ENCODE measurements at regions not wholly inside any gene's neighbourhood (a gene's known extent, or its start where the extent isn't known, plus 50 kb on each side); places are given as distances from the start of the nearest gene placed in this dataset.
"Not testable (repeated sequence)": the region's sequence is repeated elsewhere in the genome, so short reads cannot be mapped to it uniquely, and the experiment has no call there.

DNA sequence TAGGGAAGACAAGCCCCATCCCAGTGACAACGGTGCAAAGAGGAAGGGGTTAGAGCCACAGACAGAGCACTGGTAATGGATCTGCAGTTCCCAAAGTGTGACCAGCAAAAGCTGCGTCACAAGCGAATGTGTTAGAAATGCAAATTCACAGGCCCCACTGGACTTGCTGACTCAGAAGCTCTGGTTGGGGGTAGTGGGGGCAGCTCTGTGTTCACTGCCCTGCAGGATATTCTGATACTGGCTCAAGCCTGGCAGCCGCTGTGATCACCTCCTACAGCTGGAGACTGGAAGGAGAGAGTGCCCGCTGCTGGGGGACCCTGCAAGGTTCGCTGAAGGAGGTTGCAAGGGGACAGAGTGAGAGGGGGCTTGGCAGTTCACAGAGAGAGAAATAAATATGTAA is 179.7 kb upstream of the CDH4 start:
- DNase-seq = no peak

DNA sequence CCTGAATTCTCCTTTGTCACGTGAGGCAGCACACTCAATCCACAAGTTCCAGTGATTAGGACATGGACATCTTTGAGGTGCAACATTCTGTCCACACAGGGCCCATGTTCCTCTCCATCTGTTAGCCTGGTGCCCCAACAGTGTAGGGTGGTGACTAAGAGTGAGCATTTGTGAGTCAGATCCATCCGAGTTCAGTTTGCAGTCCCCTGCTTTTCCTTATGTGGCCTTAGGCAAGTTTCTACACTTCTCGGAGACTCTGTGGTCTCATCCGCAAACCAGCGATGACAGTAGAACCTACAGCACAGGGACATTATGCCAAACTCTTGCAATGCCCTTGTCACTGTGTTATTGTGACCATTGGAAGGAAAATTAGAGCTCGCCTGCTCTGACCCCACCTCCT is 178.7 kb upstream of the CDH4 start:
- no peak for DNase-seq

DNA sequence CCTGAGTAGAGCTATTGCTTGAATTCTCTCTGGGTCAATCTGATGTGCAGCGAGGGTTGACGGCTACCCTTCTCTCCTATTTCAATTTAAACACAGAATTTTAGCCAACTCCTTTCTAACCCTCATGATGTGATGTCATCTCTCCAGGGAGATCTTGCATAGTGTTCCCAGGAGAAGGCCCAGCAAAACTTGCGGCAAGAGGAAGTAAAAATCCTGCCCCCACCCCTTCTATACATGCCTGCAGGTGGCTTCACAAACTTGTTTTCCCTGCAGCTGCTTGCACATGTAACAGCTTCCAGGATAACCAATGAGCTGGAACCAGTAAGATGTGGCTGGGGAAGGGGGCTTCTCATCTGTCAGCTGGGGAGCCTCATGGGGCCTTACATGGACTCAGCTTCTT is 169.3 kb upstream of the CDH4 start:
- no peak for DNase-seq

DNA sequence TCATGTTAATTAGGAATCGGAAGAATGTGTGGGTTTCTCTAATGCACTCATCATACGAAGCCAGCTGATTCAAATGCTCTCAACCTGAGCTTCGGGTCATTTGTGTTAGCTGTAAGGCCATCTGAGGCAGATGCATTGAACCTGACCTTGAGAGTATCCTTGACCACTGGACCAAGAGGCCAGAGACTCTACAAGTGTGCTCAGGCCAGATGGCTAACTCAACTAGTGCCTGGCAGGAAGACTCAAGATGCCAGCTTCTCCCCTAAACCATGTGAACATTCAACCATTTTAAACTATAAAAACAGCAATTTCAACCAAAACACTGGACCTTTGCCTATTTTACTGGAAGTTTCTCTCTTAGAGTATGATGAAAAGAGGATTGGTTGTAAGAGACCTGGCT is 168.6 kb upstream of the CDH4 start:
- DNase-seq = no peak

DNA sequence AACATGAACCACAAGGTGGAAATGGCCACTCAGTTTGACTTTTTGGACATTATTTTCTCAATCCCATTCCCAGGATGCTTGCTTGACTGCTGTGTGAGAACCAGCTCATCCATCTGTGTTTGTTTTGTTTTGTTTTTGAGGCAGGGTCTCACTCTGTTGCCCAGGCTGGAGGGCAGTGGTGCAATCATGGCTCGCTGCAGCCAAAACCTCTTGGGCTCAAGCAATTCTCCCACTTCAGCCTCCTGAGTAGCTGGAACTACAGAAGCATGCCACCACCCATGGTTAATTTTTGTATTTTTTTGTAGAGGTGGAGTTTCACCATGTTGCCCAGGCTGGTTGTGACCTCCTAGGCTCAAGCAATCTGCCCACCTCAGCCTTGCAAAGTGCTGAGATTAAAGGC is 166.0 kb upstream of the CDH4 start:
- no peak for DNase-seq

DNA sequence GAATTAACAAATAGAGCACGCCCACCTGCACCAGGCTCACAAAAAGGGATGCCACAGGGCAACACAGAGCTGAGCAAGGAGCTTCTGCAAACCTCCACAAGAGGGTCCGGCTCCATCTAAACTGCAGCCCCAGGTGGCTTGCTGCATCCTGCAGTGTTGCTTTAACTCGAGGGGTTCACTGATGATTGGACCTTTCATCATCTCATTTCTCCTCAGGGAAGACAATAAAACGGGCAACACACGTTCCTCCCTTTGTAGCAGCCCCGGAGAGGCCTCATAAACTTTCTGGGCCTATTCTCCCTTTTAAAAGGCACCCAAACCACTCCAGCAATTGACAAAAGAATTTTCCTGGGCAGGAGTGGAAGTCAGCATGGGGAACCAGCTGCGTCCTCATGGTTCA is 161.5 kb upstream of the CDH4 start:
- no peak for DNase-seq

DNA sequence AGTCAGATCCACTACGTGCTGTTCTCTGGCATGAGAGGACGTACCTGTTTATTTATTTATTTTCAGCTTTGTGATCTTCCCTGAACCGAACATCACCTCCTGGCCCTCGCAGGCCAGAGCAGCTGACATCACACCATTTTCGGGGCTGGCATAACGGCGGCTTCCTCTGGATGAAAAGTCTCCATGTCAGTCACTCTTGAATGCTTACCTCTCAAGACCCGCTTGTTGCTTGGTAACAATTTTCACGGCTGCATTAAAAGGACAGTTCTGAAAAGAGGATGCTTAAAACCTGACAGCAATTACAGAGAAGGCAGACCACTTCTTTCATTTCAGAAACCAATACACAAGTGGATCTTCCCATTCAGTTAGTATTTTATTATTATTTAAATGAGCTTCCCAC is 159.8 kb upstream of the CDH4 start:
- DNase-seq = no peak

DNA sequence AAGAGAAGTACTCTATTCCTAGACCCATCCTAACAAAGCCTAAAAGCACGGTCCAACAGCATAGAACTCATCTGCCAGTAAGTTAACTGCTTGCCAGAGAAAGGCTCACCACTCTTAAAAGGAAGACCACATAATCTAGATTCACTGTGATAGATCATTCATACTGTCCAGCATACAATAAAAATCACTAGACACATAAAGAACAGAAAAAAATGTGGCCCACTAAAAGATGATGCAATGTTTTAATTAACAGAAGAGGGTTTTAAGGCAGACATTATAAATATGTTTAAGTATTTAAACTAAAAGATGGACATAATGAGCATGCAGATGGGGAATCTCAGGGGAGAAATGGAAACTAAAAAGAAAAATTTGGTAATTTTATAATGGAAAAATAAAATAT is 157.5 kb upstream of the CDH4 start:
- DNase-seq = no peak

DNA sequence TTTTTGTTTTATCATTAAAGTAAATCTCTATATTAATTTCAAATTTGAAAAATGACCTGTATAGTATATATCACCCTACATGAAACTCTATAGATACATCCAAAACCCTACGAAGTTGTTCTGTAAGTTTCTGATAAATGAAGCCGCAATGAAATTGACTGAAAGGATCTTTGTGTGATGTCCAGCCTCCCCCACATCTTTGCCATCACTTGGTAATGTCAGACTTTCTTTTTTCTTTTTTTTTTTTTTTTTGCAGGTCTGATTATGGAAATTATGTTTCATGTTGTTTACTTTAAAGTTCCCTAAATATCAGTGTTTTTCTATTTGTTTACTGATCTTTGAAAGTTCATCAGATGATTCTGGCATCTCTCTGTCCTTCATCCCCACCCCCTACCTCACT is 155.6 kb upstream of the CDH4 start:
- no peak for DNase-seq

DNA sequence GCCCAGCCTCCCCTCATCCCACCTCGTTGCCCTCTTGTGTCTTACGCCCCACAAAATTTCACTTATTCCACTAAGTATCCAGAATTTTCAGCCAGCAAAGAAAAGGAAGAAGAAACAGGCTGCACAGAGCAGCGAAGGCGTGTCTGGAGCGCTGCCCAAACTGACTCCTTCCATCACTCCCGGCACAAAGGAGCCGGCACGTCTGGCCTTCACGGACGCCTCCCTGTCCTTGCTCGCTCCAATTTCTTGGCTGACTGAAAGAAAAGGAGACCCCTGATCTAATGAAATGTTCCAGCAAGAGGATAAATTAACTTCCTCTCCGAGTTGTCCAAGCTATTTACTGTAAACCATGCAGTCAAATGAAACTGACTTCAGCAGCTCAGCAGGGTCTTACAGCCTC is 152.3 kb upstream of the CDH4 start:
- DNase-seq = no peak

DNA sequence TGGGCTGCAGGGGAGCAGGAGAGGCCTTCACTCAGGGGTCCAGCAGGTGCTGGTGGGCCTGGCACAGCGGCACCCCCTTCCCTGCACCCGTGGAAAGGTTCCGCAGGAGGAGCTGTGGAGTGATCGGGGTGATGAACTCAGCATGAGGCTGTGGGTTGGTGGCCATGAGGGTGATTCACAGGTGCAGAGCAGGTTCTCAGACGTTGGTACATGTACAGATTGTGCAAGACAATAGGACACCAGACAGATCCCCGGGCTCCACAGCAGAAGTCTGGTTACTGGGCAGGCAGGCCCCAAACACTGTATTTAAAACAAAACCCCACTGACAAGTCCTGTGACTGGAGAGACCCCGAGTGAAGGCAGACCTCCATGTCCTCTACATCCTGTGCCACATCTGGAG is 151.6 kb upstream of the CDH4 start:
- no peak for DNase-seq

DNA sequence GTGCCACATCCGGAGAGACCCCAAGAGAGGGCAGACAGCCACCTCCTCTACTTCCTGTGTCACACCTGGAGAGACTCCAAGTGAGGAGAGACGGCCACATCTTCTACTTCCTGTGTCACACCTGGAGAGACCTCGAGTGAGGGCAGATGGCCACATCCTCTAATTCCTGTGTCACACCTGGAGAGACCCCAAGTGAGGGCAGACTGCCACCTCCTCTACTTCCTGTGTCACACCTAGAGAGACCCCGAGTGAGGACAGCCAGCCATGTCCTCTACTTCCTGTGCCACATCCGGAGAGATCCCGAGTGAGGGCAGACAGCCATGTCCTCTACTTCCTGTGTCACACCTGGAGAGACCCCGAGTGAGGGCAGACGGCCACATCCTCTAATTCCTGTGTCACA is 150.7 kb upstream of the CDH4 start:
- not testable (repeated sequence) for DNase-seq

DNA sequence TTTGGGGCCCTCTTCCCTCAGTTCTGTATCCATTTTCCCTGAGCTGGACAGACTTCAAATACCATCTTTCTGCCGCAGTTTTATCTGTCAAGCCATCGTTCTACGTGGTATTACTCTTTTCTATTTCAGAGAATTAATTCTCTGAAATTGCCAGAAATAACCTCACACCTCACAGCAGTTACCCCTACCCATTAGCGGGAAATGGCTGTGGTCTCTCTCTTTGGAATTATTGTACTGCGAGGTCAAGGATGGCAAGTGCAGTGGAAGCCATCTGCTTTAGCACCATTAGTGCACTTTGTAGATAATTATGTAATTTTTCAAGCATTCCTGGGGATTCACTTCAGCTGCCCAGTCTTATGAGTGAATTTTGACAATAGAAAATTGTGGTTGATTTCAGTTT is 147.8 kb upstream of the CDH4 start:
- no peak for DNase-seq

DNA sequence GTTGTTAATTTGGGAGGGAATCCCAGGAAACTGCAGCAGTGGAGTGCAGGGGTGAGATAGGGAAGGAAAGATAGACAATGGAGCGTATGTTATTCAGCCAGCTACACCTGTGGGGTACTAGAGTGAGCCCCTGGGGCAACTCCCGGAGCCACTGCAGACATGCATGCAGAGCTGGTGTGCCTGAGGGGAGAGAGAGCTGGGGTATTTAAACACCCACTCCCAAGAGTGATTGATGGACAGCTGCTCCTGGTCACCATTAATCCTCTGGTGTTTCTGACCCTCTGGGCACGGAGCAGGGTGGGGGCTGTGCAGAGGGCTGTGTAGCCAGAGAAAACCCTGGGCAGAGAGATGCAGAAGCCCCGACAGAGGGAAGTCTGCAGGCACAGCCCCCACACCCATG is 146.7 kb upstream of the CDH4 start:
- DNase-seq = no peak

DNA sequence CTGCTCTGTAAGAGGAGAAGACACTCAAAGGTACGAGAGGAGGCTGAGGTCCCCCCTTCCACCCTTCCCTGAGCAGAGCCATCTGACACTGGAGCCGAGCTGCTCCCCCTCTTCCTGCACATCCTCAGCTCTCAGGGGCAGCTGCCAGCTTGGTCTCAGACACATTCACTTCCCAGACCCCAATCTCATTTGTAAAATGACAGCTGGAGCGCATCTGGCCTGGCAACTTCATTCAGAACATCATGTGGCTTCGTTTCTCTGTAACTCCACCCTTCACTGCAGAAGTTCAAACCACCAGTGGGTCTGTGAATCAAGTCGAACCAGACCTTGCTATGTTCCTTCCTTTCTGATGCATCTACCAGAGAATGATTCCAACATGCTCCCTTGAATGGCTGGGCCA is 145.6 kb upstream of the CDH4 start:
- DNase-seq = no peak

DNA sequence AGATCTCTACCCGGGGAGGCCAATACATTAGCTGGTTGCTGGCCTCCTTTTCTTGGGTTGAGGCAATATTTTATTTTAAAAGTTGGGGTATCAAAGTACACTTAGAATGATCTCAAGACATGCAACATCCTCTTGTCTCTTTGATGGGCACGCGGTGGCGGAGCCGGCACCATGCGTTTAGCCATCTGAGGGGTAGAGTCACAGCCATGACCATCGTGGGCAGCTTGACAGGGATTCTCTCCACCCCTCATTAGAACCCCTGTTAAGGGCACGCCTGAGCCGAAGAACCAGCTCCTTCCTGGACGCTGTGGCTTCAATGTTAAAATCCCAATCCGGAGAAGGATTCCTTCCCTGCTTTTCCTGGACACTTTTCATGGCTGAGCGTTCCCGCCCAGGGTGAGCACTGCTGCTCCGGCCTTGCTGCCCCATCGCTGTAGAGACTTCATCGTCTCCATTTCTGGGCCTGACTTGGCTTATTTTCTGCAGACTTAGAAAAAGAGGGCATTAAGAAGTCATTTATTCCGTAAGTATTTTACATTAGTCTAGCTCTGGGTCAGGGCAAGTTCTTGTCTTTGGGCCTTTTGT is 142.7 kb upstream of the CDH4 start:
- no peak for DNase-seq

DNA sequence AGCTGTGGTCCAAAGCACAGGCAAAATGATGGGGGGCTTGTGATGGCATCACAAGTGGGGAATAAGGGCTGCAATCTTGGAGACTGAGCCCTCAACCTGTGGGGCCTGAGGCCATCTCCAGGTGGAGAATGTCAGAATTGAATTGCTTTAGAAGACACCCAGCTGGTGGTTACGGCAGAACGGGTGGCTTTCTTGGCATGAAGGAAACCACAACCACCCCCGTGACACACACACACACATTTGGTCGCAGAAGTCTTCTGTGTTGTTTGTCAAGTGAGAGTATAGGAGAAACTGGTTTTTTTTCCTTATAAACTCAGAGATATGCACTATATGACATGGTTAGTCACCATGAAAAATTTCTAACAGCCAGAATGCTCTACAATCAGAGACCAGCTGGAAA is 139.5 kb upstream of the CDH4 start:
- DNase-seq = no peak

DNA sequence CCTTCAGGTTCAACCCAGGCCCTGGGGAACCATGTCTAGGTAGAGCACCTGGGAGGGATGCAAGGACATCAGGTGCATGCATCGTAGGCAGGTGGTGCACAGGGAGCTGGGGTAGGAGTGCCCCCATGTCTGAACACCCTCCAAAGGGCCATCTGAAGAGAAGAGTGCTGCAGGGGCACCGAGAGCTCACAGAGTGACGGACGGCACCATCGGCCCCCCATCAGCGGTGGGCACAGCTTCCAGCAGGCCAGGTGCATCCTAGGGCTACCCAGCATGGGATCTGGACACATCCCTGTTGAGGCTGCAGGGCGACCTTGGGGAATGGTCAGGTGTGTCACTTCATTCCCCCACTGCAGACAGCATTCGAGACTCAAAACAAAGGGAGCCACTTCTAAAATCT is 138.3 kb upstream of the CDH4 start:
- no peak for DNase-seq

DNA sequence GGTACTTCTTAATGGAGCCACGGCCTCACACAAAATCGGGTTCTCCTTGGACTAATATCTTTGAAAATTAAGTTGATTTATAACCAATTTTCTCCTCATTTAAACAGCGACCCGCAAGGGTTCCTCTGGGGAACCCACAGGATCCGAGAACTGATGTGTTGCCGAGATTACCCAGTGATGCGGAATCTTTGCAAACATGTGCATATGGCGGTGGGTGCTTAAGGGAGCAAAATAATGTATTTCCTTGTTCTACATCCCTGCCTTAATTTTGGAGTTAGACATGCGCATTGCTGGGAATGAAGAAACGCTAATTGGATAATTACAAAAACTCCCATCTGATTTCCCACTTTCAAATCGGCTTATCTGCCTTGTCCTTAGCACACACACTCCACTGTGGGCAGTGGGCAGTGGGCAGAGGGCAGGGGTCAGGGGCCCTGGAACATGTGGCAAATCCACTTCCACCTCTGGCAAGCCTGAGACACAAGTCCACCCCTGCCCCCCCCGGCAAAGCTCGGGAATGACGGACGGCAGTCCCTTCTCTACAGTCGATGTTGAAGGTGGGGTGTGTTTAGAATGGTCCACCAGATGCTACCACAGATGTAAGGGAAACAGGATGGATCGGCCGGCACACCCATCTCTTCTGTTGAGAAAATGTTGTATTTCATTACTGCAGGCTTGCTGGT is 137.4 kb upstream of the CDH4 start:
- DNase-seq = no peak

DNA sequence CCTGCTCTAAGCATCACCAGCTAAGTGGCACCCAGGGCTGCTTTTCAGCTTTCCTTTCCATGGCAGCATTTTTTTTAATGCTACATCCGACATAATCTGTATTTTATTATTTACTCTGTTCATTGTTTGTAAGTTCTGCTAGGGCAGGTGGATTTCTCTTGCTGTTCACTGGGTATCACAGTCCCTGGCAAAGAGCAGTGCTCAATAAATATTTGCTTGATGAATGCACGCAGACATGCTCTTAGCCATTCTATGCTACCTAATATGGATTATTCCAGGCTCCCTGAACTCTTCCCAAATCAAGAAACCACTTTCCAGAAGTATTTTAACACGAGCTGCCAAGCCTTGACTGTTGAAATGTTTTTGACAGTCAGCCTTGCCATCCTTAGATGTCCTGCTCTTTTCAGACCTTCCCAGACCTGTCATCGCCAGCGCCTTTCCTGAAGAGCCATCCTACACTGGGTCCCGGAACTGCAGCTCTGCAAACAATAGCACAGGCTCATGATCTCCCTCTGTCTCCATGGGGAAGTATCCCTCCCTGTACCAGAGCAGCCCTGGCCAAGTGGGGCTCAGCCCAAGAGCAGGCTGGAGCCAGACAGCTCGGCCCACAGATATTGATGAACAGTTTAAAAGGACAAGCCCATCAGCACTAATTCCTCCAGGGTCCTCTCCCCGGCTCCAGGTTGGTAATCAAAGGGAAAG is 136.5 kb upstream of the CDH4 start:
- DNase-seq = no peak

DNA sequence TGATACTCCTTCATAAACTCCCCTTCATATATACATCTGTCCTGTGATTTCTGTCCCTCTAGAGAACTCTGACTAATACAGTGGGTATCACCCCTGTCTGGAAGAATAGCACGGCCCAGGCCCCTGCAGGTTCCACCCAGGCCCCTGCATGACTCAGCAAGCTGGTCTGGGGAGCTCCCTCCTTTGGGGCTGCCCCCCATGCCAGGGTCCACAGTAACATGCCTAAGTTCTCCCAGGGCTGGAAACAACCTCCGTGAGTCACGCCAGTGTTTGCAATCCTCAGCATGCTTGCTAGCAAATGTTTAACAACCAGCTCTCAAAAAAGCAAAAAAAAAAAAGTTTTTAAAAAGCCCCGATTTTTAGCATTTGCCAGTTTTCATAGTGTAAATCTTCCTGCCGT is 134.3 kb upstream of the CDH4 start:
- DNase-seq = no peak

DNA sequence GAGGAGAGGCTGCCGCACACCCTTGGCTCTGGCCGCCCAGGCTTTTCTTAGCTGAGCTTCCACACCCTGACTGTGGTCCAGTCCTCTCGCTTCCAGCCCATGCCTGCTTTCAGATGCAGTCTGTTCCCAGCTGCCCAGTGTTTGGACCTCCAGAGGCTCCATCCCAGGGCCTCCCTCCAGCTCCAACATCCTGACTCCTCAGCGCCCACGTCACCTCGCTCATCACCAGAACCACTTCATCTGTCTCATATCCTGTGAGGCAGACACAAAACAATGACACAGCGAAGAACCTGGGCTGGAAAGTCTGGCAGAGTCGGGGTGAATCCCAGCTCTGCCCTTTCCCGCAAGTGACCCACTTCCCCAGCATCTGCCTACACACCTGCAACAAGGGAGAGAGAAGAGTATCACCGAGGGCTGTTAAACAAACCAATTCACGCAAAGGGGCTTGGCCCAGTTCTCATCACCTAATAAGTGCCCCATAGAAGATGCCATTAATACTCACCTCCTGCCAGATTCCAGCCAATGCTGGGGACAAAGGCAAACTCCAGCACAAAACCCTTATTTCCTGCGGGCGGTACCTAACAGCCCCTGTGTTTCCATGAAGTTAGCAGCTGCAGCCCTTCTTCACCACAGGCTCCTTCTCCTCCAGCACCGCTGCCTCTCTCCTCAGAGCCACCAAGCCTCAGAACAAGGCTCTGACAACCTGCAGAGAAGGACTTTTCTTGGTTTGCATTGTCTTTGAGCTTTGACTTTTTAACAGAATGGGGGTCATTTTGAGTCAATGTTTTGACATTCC is 133.4 kb upstream of the CDH4 start:
- no peak for DNase-seq

DNA sequence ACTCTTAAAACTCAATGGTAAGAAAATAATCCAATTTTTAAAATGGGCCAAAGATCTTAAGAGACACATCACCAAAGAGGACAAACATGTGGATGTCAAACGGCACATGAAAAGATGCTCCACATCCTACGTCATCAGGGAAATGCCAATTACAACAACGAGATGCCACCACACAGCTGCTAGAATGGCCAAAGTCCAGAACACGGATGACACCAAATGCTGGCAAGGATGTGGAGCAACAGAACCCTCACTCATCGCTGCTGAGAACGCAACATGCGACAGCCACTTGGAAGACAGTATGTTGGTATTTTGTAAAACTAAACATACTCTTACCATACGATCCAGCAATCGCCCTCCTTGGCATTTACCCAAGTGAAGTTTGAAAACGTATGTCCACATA is 132.8 kb upstream of the CDH4 start:
- DNase-seq = no peak

Data from CD4-positive, alpha-beta T cell treated with Interleukin-21 for 1 hour (primary cell).